Spleen (tissue), 11 donors: ENCODE measurements at regions not wholly inside any gene's neighbourhood (a gene's known extent, or its start where the extent isn't known, plus 50 kb on each side); places are given as distances from the start of the nearest gene placed in this dataset.

Experiments used
- DNase-seq: peaks from one replicate; pipeline ENCODE4 v3.0.0-alpha.2; 2020
- H3K27ac ChIP-seq, 8 donors: fragments of 200-600 bp; sonication (generic) in 7 of 8; 1 replicate in 4 of 8; 2 replicates in 4 of 8; pipeline versions ENCODE4 v1.5.0 to v1.8.0; 2016 to 2021; ENCODE audit warnings: inconsistent platforms in 4 of 8, mild to moderate bottlenecking in 4 of 8, moderate library complexity in 1 of 8
- H3K27me3 ChIP-seq, 7 donors: fragments of 200-600 bp; sonication (generic) in 6 of 7; replicated peaks in 1 of 7; 1 replicate in 4 of 7; 2 replicates in 3 of 7; pipeline versions ENCODE4 v1.5.0 to v1.8.0; 2016 to 2021; ENCODE audit warnings: inconsistent platforms in 3 of 7, mild to moderate bottlenecking in 1 of 7
- H3K36me3 ChIP-seq, 6 donors: fragments of 200-600 bp; sonication (generic) in 5 of 6; 1 replicate in 4 of 6; 2 replicates in 2 of 6; pipeline versions ENCODE4 v1.5.0 to v1.8.0; 2016 to 2021; ENCODE audit warnings: inconsistent platforms in 2 of 6
- H3K4me1 ChIP-seq, 6 donors: fragments of 200-600 bp; sonication (generic) in 5 of 6; 1 replicate in 3 of 6; 2 replicates in 3 of 6; pipeline versions ENCODE4 v1.5.0 to v1.8.0; 2016 to 2021; ENCODE audit warnings: inconsistent platforms in 3 of 6
- H3K4me3 ChIP-seq, 8 donors: fragments of 200-600 bp; sonication (generic) in 7 of 8; 1 replicate in 4 of 8; 2 replicates in 4 of 8; pipeline versions ENCODE4 v1.5.0 to v1.8.0; 2016 to 2021; ENCODE audit warnings: inconsistent platforms in 4 of 8, mild to moderate bottlenecking in 4 of 8, moderate library complexity in 2 of 8
- H3K9me3 ChIP-seq, 8 donors: fragments of 200-600 bp; sonication (generic) in 7 of 8; 1 replicate in 4 of 8; 2 replicates in 4 of 8; pipeline versions ENCODE4 v1.5.0 to v1.8.0; 2016 to 2021; ENCODE audit warnings: inconsistent platforms in 4 of 8
- CTCF ChIP-seq, 11 experiments: fragments of 200-600 bp in 7 of 11; fragments of 450-650 bp in 4 of 11; sonication (generic) in 4 of 11; IDR thresholded peaks in 8 of 11; conservative IDR thresholded peaks in 3 of 11; 1 replicate in 7 of 11; 2 replicates in 4 of 11; pipeline versions ENCODE4 v1.4.0 to v1.8.0; 2016 to 2021; ENCODE audit warnings: antibody characterized with exemption in 11 of 11, inconsistent platforms in 4 of 11, mild to moderate bottlenecking in 1 of 11
- POLR2A ChIP-seq, 3 donors: fragments of 450-650 bp; IDR thresholded peaks; one replicate each; pipeline ENCODE4 v1.5.1; 2017; ENCODE audit warnings: antibody characterized with exemption in 3 of 3, mild to moderate bottlenecking in 1 of 3
- POLR2AphosphoS5 ChIP-seq, 3 donors: sonication (generic); formaldehyde crosslinking; IDR thresholded peaks; one replicate each; pipeline ENCODE4 v1.5.1; 2017; ENCODE audit warnings: antibody characterized with exemption in 3 of 3
- WGBS, 5 donors: extraction: QIAGEN DNeasy Blood & Tissue Kit in 3 of 5; methylation state at CpG; one replicate each; pipeline versions ENCODE4 v1.1.5 to v1.1.7; 2013 to 2018; 5-methylcytosine and 5-hydroxymethylcytosine counted together
- intact Hi-C: fragments of 100-400 bp; cut with DNase I; formaldehyde crosslinking; loops from one replicate; pipeline ENCODE4 v1.15.0; 2023; ENCODE audit warnings: low total_unique reads
- donor health status: healthy with polysubstance abuse.
- donor health status: DM: no; HTN: no; CAD: no; lungs with moderate emphysema.
- donor health status: DM: no; HTN: no; CAD: no.
- donor health status: Bipolar disorder and iron deficiency.
- donor health status: healthy.
- donor health status: DM: no; HTN: no; CAD: no.
- donor health status: DM: yes; HTN: yes; CAD: no.

GRCh38 chr12:42903736-42904135 lies 314.2 kb upstream of the PRICKLE1 start:
- H3K27ac ChIP-seq = no peak overlapping the region
- DNase-seq = no peak
- H3K4me3 ChIP-seq = no peak overlapping the region
- H3K36me3 ChIP-seq = no peaks in the 10 kb centered on the region
- TF ChIP-seq CTCF (IDR thresholded peaks at IDR 0.05 in 8 of 11, conservative IDR thresholded peaks at IDR 0.05 in 3 of 11) (no peak), POLR2A (IDR thresholded peaks at IDR 0.05) (no peak), POLR2AphosphoS5 (IDR thresholded peaks at IDR 0.05) (no peak)
- intact Hi-C loops = no loop called here
- WGBS, 5 donors = 28 to 76% (median 58%) methylated on average over 3 of the region's 3 CpGs
- peaks cover 0 to 10% (median 3%) of the 10 kb centered on the region in 8 donors for H3K9me3 ChIP-seq
- no peaks in the 10 kb centered on the region for H3K4me1 ChIP-seq
- no peaks in the 10 kb centered on the region for H3K27me3 ChIP-seq

- H3K27me3 ChIP-seq = no peaks in the 10 kb centered on the region
- no peak for TF ChIP-seq POLR2A (IDR thresholded peaks at IDR 0.05)
- TF ChIP-seq CTCF (IDR thresholded peaks at IDR 0.05 in 8 of 11, conservative IDR thresholded peaks at IDR 0.05 in 3 of 11) = no peak
- no peak for TF ChIP-seq POLR2AphosphoS5 (IDR thresholded peaks at IDR 0.05)
- H3K36me3 ChIP-seq = no peaks in the 10 kb centered on the region
- peaks cover 0 to 11% (median 2%) of the 10 kb centered on the region in 8 donors for H3K9me3 ChIP-seq
- no peak overlapping the region for H3K4me3 ChIP-seq
- WGBS, 5 donors = 85 to 97% (median 93%) methylated on average over 2 of the region's 2 CpGs
- DNase-seq = no peak
- H3K4me1 ChIP-seq = no peaks in the 10 kb centered on the region
- intact Hi-C loops = no loop called here
- no peak overlapping the region for H3K27ac ChIP-seq
Measured at GRCh38 chr12:42902001-42902400, 312.5 kb upstream of the PRICKLE1 start.

- intact Hi-C loops = no loop called here
- Histone ChIP-seq H3K9me3 (peaks cover 0 to 15% (median 6%) of the 10 kb centered on the region in 8 donors), H3K4me1 (no peaks in the 10 kb centered on the region), H3K4me3 (no peak overlapping the region), H3K36me3 (no peaks in the 10 kb centered on the region), H3K27ac (no peak overlapping the region), H3K27me3 (no peaks in the 10 kb centered on the region)
- DNase-seq = no peak
- 84 to 96% (median 88%) methylated on average over 2 of the region's 2 CpGs for WGBS, 5 donors
- TF ChIP-seq POLR2A (IDR thresholded peaks at IDR 0.05) (no peak), CTCF (IDR thresholded peaks at IDR 0.05 in 8 of 11, conservative IDR thresholded peaks at IDR 0.05 in 3 of 11) (no peak), POLR2AphosphoS5 (IDR thresholded peaks at IDR 0.05) (no peak)
Measured at GRCh38 chr12:42893803-42894202, 304.3 kb upstream of the PRICKLE1 start.

GRCh38 chr12:42892702-42893551 lies 303.4 kb upstream of the PRICKLE1 start:
- Histone ChIP-seq H3K27me3 (no peaks in the 10 kb centered on the region), H3K9me3 (peaks cover 0 to 20% (median 10%) of the 10 kb centered on the region in 8 donors), H3K27ac (no peak overlapping the region), H3K4me3 (no peak overlapping the region), H3K36me3 (no peaks in the 10 kb centered on the region), H3K4me1 (no peaks in the 10 kb centered on the region)
- WGBS, 5 donors = 80 to 88% (median 80%) methylated on average over 4 of the region's 4 CpGs
- no peak for DNase-seq
- no peak for TF ChIP-seq CTCF (IDR thresholded peaks at IDR 0.05 in 8 of 11, conservative IDR thresholded peaks at IDR 0.05 in 3 of 11)
- TF ChIP-seq POLR2AphosphoS5 (IDR thresholded peaks at IDR 0.05) = no peak
- no peak for TF ChIP-seq POLR2A (IDR thresholded peaks at IDR 0.05)
- intact Hi-C loops = no loop called here
